Parathyroid adenoma (tissue), 2 donors: ENCODE measurements at regions not wholly inside any gene's neighbourhood (a gene's known extent, or its start where the extent isn't known, plus 50 kb on each side); places are given as distances from the start of the nearest gene placed in this dataset.
"Not testable (repeated sequence)": the region's sequence is repeated elsewhere in the genome, so short reads cannot be mapped to it uniquely, and the experiment has no call there.

ENCODE experiments used
- H2AFZ ChIP-seq: fragments of 300-600 bp; sonication (generic); one replicate; pipeline ENCODE4 v1.7.0; 2017; ENCODE audit warnings: antibody characterized with exemption, mild to moderate bottlenecking
- H3K27ac ChIP-seq: fragments of 300-600 bp; sonication (generic); one replicate; pipeline ENCODE4 v1.7.0; 2017
- H3K27me3 ChIP-seq: fragments of 300-600 bp; sonication (generic); one replicate; pipeline ENCODE4 v1.7.0; 2017; ENCODE audit warnings: low read length; ENCODE audit not compliant: control insufficient read depth, insufficient read depth
- H3K36me3 ChIP-seq: fragments of 300-600 bp; sonication (generic); one replicate; pipeline ENCODE4 v1.7.0; 2017; ENCODE audit warnings: low read length; ENCODE audit not compliant: control insufficient read depth, insufficient read depth
- H3K4me1 ChIP-seq: fragments of 300-600 bp; sonication (generic); one replicate; pipeline ENCODE4 v1.7.0; 2017; ENCODE audit warnings: control low read depth
- H3K4me2 ChIP-seq: fragments of 300-600 bp; sonication (generic); one replicate; pipeline ENCODE4 v1.7.0; 2017; ENCODE audit warnings: low read length
- H3K4me3 ChIP-seq: fragments of 300-600 bp; sonication (generic); one replicate; pipeline ENCODE4 v1.7.0; 2017; ENCODE audit warnings: low read depth, low read length
- H3K79me2 ChIP-seq: fragments of 300-600 bp; sonication (generic); one replicate; pipeline ENCODE4 v1.7.0; 2017; ENCODE audit warnings: control low read depth
- H3K9ac ChIP-seq: fragments of 300-600 bp; sonication (generic); one replicate; pipeline ENCODE4 v1.7.0; 2017; ENCODE audit warnings: mild to moderate bottlenecking
- H3K9me3 ChIP-seq: fragments of 300-600 bp; sonication (generic); one replicate; pipeline ENCODE4 v1.7.0; 2017; ENCODE audit warnings: low read length; ENCODE audit not compliant: control insufficient read depth
- TF ChIP-seq, protein P1 (sequence below): fragments of 300-600 bp; sonication (generic); IDR thresholded peaks from one replicate; pipeline ENCODE4 v1.7.0; 2017; ENCODE audit warnings: antibody characterized with exemption, mild to moderate bottlenecking
- donor health status: primary hyperparathyroidism.

DNA sequence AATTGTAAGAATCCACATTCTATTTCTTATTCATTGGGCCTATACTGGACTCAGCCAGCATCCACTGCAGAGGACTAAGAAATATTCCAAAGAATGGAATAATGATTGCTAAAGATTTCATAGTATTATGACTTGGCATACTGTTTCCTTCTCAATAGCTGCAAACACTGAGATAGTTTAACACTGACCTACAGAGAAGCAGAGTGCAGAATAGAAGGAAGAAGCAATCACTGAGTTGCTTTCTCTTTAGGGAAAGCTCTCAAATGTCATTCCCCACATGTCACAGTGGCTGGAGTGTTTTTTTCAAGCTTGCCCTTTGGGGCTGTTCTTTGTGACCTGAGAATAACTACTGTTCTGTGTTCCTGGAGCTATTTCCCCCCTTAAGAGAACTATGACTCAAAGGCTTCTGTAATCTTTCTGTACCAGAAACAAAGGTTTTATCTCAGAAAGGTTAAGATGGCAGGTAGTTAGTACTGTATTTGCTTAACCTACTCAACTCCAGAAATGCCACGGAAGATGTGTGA lies 243.6 kb upstream of the LUZP2 start:
- H3K79me2 ChIP-seq = no peaks in the 10 kb centered on the region
- TF ChIP-seq, protein P1, sequence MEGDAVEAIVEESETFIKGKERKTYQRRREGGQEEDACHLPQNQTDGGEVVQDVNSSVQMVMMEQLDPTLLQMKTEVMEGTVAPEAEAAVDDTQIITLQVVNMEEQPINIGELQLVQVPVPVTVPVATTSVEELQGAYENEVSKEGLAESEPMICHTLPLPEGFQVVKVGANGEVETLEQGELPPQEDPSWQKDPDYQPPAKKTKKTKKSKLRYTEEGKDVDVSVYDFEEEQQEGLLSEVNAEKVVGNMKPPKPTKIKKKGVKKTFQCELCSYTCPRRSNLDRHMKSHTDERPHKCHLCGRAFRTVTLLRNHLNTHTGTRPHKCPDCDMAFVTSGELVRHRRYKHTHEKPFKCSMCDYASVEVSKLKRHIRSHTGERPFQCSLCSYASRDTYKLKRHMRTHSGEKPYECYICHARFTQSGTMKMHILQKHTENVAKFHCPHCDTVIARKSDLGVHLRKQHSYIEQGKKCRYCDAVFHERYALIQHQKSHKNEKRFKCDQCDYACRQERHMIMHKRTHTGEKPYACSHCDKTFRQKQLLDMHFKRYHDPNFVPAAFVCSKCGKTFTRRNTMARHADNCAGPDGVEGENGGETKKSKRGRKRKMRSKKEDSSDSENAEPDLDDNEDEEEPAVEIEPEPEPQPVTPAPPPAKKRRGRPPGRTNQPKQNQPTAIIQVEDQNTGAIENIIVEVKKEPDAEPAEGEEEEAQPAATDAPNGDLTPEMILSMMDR = no peak

GRCh38 chr11:24264868-24265267 lies 232.0 kb upstream of the LUZP2 start:
- Histone ChIP-seq H2AFZ (no peak overlapping the region), H3K27ac (no peak overlapping the region), H3K79me2 (no peaks in the 10 kb centered on the region), H3K36me3 (no peaks in the 10 kb centered on the region), H3K4me3 (no peak overlapping the region), H3K4me2 (no peak overlapping the region), H3K9ac (no peak overlapping the region), H3K9me3 (no peaks in the 10 kb centered on the region), H3K27me3 (no peaks in the 10 kb centered on the region), H3K4me1 (no peaks in the 10 kb centered on the region)
- TF ChIP-seq, protein P1 = no peak

More for the DNA sequence above, 243.6 kb upstream of the LUZP2 start:
- Histone ChIP-seq H3K4me2 (no peak overlapping the region), H3K27ac (no peak overlapping the region), H3K9me3 (no peaks in the 10 kb centered on the region), H3K4me1 (no peaks in the 10 kb centered on the region), H3K4me3 (no peak overlapping the region), H3K27me3 (no peaks in the 10 kb centered on the region), H3K36me3 (no peaks in the 10 kb centered on the region), H3K9ac (no peak overlapping the region), H2AFZ (no peak overlapping the region)

GRCh38 chr11:24267014-24267413 lies 229.8 kb upstream of the LUZP2 start:
- Histone ChIP-seq H3K36me3 (no peaks in the 10 kb centered on the region), H3K4me3 (no peak overlapping the region), H3K27ac (no peak overlapping the region), H3K27me3 (no peaks in the 10 kb centered on the region), H3K9ac (no peak overlapping the region), H2AFZ (no peak overlapping the region), H3K9me3 (no peaks in the 10 kb centered on the region), H3K4me1 (no peaks in the 10 kb centered on the region), H3K79me2 (no peaks in the 10 kb centered on the region), H3K4me2 (no peak overlapping the region)
- TF ChIP-seq, protein P1 = no peak

GRCh38 chr11:24271798-24272197 lies 225.1 kb upstream of the LUZP2 start:
- no peak overlapping the region for H3K4me3 ChIP-seq
- H3K9me3 ChIP-seq = no peaks in the 10 kb centered on the region
- TF ChIP-seq, protein P1 = no peak
- H3K27ac ChIP-seq = no peak overlapping the region
- H2AFZ ChIP-seq = no peak overlapping the region
- H3K36me3 ChIP-seq = no peaks in the 10 kb centered on the region
- H3K4me2 ChIP-seq = no peak overlapping the region
- no peaks in the 10 kb centered on the region for H3K79me2 ChIP-seq
- no peaks in the 10 kb centered on the region for H3K4me1 ChIP-seq
- H3K27me3 ChIP-seq = no peaks in the 10 kb centered on the region
- no peak overlapping the region for H3K9ac ChIP-seq

DNA sequence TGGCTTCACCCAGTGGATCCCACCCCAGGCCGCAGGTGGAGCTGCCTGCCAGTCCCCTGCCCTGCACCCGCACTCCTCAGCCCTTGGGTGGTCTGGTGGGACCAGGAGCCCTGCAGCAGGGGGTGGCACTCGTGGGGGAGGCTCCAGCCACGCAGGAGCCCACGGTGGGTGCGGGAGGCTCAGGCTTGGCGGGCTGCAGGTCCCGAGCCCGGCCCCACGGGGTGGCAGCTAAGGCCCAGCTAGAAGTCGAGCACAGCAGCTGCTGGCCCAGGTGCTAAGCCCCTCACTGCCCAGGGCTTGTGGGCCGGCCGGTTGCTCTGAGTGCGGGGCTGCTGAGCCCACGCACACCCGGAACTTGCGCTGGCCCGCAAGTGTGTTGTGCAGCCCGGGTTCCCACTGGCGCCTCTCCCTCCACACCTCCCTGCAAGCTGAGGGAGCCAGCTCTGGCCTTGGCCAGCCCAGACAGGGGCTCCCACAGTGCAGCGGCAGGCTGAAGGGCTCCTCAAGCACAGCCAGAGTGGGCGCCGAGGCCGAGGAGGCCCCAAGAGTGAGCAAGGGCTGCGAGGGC lies 222.6 kb upstream of the LUZP2 start:
- not testable (repeated sequence) for H3K4me3 ChIP-seq, H3K9ac ChIP-seq, H3K4me1 ChIP-seq, H3K27ac ChIP-seq, H2AFZ ChIP-seq, H3K4me2 ChIP-seq, H3K9me3 ChIP-seq, H3K36me3 ChIP-seq, H3K79me2 ChIP-seq, H3K27me3 ChIP-seq
